Peyer's patch (tissue), 4 donors: ENCODE measurements at regions not wholly inside any gene's neighbourhood (a gene's known extent, or its start where the extent isn't known, plus 50 kb on each side); places are given as distances from the start of the nearest gene placed in this dataset.

Source experiments
- POLR2A ChIP-seq, 2 donors: fragments of 450-650 bp; IDR thresholded peaks; one replicate each; pipeline ENCODE4 v1.5.1; 2017; ENCODE audit warnings: antibody characterized with exemption in 2 of 2, mild to moderate bottlenecking in 2 of 2, moderate library complexity in 2 of 2
- TF ChIP-seq, protein P1 (sequence below), 6 experiments: fragments of 450-650 bp in 4 of 6; fragments of 200-600 bp in 2 of 6; sonication (generic) in 1 of 6; IDR thresholded peaks; one replicate each; pipeline ENCODE4 v1.5.1; 2017 to 2019; ENCODE audit warnings: antibody characterized with exemption in 6 of 6, mild to moderate bottlenecking in 3 of 6, moderate library complexity in 1 of 6

DNA sequence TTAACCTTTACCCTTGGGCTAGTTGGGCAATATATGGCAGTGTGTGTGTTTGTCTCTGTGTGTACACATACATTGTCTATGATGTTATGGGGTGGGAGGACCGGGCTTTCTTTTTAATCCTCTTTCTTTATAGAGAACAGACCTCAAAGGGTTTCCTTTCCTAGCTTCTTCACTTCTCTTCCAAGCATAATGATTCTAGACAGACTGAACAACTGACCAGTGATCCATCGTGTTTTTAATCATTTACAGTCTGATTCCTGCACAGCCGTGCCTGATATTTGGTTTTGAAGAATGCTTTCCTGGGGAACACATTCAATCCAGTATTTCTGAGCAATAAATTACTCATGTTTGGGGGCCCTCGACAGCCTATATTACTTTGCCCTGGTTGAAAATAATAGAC lies 481.1 kb upstream of the DCN start:
- no peak for TF ChIP-seq POLR2A (IDR thresholded peaks at IDR 0.05)
- TF ChIP-seq, protein P1, sequence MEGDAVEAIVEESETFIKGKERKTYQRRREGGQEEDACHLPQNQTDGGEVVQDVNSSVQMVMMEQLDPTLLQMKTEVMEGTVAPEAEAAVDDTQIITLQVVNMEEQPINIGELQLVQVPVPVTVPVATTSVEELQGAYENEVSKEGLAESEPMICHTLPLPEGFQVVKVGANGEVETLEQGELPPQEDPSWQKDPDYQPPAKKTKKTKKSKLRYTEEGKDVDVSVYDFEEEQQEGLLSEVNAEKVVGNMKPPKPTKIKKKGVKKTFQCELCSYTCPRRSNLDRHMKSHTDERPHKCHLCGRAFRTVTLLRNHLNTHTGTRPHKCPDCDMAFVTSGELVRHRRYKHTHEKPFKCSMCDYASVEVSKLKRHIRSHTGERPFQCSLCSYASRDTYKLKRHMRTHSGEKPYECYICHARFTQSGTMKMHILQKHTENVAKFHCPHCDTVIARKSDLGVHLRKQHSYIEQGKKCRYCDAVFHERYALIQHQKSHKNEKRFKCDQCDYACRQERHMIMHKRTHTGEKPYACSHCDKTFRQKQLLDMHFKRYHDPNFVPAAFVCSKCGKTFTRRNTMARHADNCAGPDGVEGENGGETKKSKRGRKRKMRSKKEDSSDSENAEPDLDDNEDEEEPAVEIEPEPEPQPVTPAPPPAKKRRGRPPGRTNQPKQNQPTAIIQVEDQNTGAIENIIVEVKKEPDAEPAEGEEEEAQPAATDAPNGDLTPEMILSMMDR (IDR thresholded peaks at IDR 0.05), result no peak
